MM.1S (cell line): ENCODE measurements at regions not wholly inside any gene's neighbourhood (a gene's known extent, or its start where the extent isn't known, plus 50 kb on each side); places are given as distances from the start of the nearest gene placed in this dataset.

Experiments used
- DNase-seq: peaks from one replicate; pipeline ENCODE4 v3.0.0-alpha.2; 2015
- H2AFZ ChIP-seq: fragments of 300-600 bp; sonication (generic); 2 replicates; pipeline ENCODE4 v1.6.0; 2016; ENCODE audit warnings: antibody characterized with exemption, low read length
- H3F3A ChIP-seq: fragments of 300-600 bp; sonication (generic); 2 replicates; pipeline ENCODE4 v1.6.1; 2016; ENCODE audit warnings: mild to moderate bottlenecking, antibody characterized with exemption, low read length, moderate library complexity, mixed read lengths; ENCODE audit not compliant: insufficient read depth
- H3K27ac ChIP-seq: fragments of 300-600 bp; sonication (generic); 2 replicates; pipeline ENCODE4 v1.5.1; 2016; ENCODE audit warnings: mild to moderate bottlenecking, low read length
- H3K27me3 ChIP-seq: fragments of 300-600 bp; sonication (generic); replicated peaks from 2 replicates; pipeline ENCODE4 v1.6.0; 2016; ENCODE audit warnings: low read length; ENCODE audit not compliant: insufficient read depth
- H3K36me3 ChIP-seq: fragments of 300-600 bp; sonication (generic); replicated peaks from 2 replicates; pipeline ENCODE4 v1.6.1; 2016; ENCODE audit warnings: mild to moderate bottlenecking, low read length, mixed read lengths; ENCODE audit not compliant: insufficient read depth
- H3K4me1 ChIP-seq: fragments of 300-600 bp; sonication (generic); 2 replicates; pipeline ENCODE4 v1.6.1; 2016; ENCODE audit warnings: low read length, mixed read lengths
- H3K4me2 ChIP-seq: fragments of 300-600 bp; sonication (generic); 2 replicates; pipeline ENCODE4 v1.6.0; 2016; ENCODE audit warnings: low read depth, low read length
- H3K4me3 ChIP-seq: fragments of 300-600 bp; sonication (generic); 2 replicates; pipeline ENCODE4 v1.5.1; 2016; ENCODE audit warnings: low read length, mixed read lengths
- H3K79me2 ChIP-seq: fragments of 300-600 bp; sonication (generic); 2 replicates; pipeline ENCODE4 v1.6.1; 2016; ENCODE audit warnings: mixed run types, low read length, mixed read lengths
- H3K9ac ChIP-seq: fragments of 300-600 bp; sonication (generic); 2 replicates; pipeline ENCODE4 v1.6.1; 2016; ENCODE audit warnings: low read length, mixed read lengths
- H3K9me2 ChIP-seq: fragments of 300-600 bp; sonication (generic); replicated peaks from 2 replicates; pipeline ENCODE4 v1.6.1; 2016; ENCODE audit warnings: mild to moderate bottlenecking, low read length, mixed read lengths; ENCODE audit not compliant: insufficient read depth
- H3K9me3 ChIP-seq: fragments of 300-600 bp; sonication (generic); replicated peaks from 2 replicates; pipeline ENCODE4 v1.6.1; 2016; ENCODE audit warnings: mild to moderate bottlenecking, low read length, mixed read lengths; ENCODE audit not compliant: insufficient read depth
- H4K20me1 ChIP-seq: fragments of 300-600 bp; sonication (generic); 2 replicates; pipeline ENCODE4 v1.6.1; 2016; ENCODE audit warnings: mild to moderate bottlenecking, low read length, moderate library complexity, mixed read lengths; ENCODE audit not compliant: insufficient read depth
- CTCF ChIP-seq: fragments of 300-600 bp; sonication (generic); IDR thresholded peaks from 2 replicates; pipeline ENCODE4 v1.5.1; 2016; ENCODE audit warnings: antibody characterized with exemption, low read length, mixed read lengths
- EZH2 ChIP-seq: fragments of 300-600 bp; sonication (generic); optimal IDR thresholded peaks from 2 replicates; pipeline ENCODE3; 2017; ENCODE audit warnings: low read depth, mild to moderate bottlenecking, antibody characterized with exemption, low read length, mixed read lengths
- EZH2phosphoT487 ChIP-seq: fragments of 300-600 bp; sonication (generic); IDR thresholded peaks from 2 replicates; pipeline ENCODE4 v1.6.1; 2018; ENCODE audit warnings: antibody characterized with exemption, low read length

- Histone ChIP-seq H4K20me1 (no peaks in the 10 kb centered on the region), H3K36me3 (no peaks in the 10 kb centered on the region), H3F3A (no peaks in the 10 kb centered on the region), H3K4me1 (no peaks in the 10 kb centered on the region), H3K9me2 (no peaks in the 10 kb centered on the region), H3K27ac (no peak overlapping the region), H3K79me2 (no peaks in the 10 kb centered on the region), H3K9me3 (no peaks in the 10 kb centered on the region), H2AFZ (no peak overlapping the region), H3K4me3 (no peak overlapping the region), H3K27me3 (no peaks in the 10 kb centered on the region), H3K9ac (no peak overlapping the region), H3K4me2 (no peak overlapping the region)
- no peak for DNase-seq
- no peak for TF ChIP-seq EZH2
These were observed 87.6 kb upstream of the TEX51 start for GRCh38 chr2:126811101-126811500.

GRCh38 chr2:126817172-126817571 is 81.5 kb upstream of the TEX51 start:
- Histone ChIP-seq H3K27me3 (no peaks in the 10 kb centered on the region), H3K9me3 (no peaks in the 10 kb centered on the region), H2AFZ (no peak overlapping the region), H3K9ac (no peak overlapping the region), H3K9me2 (no peaks in the 10 kb centered on the region), H3K4me3 (no peak overlapping the region), H3F3A (no peaks in the 10 kb centered on the region), H3K4me1 (no peaks in the 10 kb centered on the region), H3K79me2 (no peaks in the 10 kb centered on the region), H3K36me3 (no peaks in the 10 kb centered on the region), H4K20me1 (no peaks in the 10 kb centered on the region), H3K27ac (no peak overlapping the region), H3K4me2 (no peak overlapping the region)
- no peak for DNase-seq
- no peak for TF ChIP-seq EZH2
- no peak for TF ChIP-seq EZH2phosphoT487
- TF ChIP-seq CTCF = no peak

GRCh38 chr2:126822115-126822514 is 76.6 kb upstream of the TEX51 start:
- no peaks in the 10 kb centered on the region for H3K36me3 ChIP-seq
- H4K20me1 ChIP-seq = no peaks in the 10 kb centered on the region
- H3K4me1 ChIP-seq = no peaks in the 10 kb centered on the region
- no peak overlapping the region for H3K4me3 ChIP-seq
- no peaks in the 10 kb centered on the region for H3K79me2 ChIP-seq
- H3K4me2 ChIP-seq = no peak overlapping the region
- DNase-seq = no peak
- H2AFZ ChIP-seq = no peak overlapping the region
- no peaks in the 10 kb centered on the region for H3K9me3 ChIP-seq
- H3F3A ChIP-seq = no peaks in the 10 kb centered on the region
- no peaks in the 10 kb centered on the region for H3K27me3 ChIP-seq
- no peak overlapping the region for H3K27ac ChIP-seq
- no peak overlapping the region for H3K9ac ChIP-seq
- TF ChIP-seq EZH2 (no peak), CTCF (no peak), EZH2phosphoT487 (no peak)
- H3K9me2 ChIP-seq = no peaks in the 10 kb centered on the region

GRCh38 chr2:126822921-126823320 is 75.8 kb upstream of the TEX51 start:
- no peaks in the 10 kb centered on the region for H3K9me2 ChIP-seq
- no peaks in the 10 kb centered on the region for H3F3A ChIP-seq
- no peaks in the 10 kb centered on the region for H3K79me2 ChIP-seq
- H4K20me1 ChIP-seq = no peaks in the 10 kb centered on the region
- no peak overlapping the region for H3K27ac ChIP-seq
- no peak for TF ChIP-seq CTCF
- TF ChIP-seq EZH2phosphoT487 = no peak
- TF ChIP-seq EZH2 = no peak
- no peak overlapping the region for H3K4me3 ChIP-seq
- no peaks in the 10 kb centered on the region for H3K27me3 ChIP-seq
- no peaks in the 10 kb centered on the region for H3K4me1 ChIP-seq
- no peaks in the 10 kb centered on the region for H3K9me3 ChIP-seq
- DNase-seq = no peak
- no peak overlapping the region for H3K9ac ChIP-seq
- no peak overlapping the region for H2AFZ ChIP-seq
- H3K36me3 ChIP-seq = no peaks in the 10 kb centered on the region
- no peak overlapping the region for H3K4me2 ChIP-seq
